Esophagus muscularis mucosa (tissue), 4 donors: ENCODE measurements at regions not wholly inside any gene's neighbourhood (a gene's known extent, or its start where the extent isn't known, plus 50 kb on each side); places are given as distances from the start of the nearest gene placed in this dataset.

ENCODE experiments used
- DNase-seq: peaks from one replicate; pipeline ENCODE4 v3.0.0-alpha.2; 2017; ENCODE audit errors: extremely low spot score
- H3K27ac ChIP-seq, 4 donors: fragments of 200-600 bp; sonication (generic); replicated peaks in 1 of 4; 1 replicate in 3 of 4; 2 replicates in 1 of 4; pipeline ENCODE4 v1.5.1; 2016 to 2019; ENCODE audit warnings: mild to moderate bottlenecking in 1 of 4
- H3K27me3 ChIP-seq, 4 donors: fragments of 200-600 bp; sonication (generic); one replicate each; pipeline versions ENCODE4 v1.5.1 to v1.6.0; 2016 to 2019
- H3K36me3 ChIP-seq, 4 donors: fragments of 200-600 bp; sonication (generic); one replicate each; pipeline ENCODE4 v1.5.1; 2016 to 2019
- H3K4me1 ChIP-seq, 4 donors: fragments of 200-600 bp; sonication (generic); one replicate each; pipeline ENCODE4 v1.5.1; 2016 to 2019
- H3K4me3 ChIP-seq, 4 donors: fragments of 200-600 bp; sonication (generic); 1 replicate in 2 of 4; 2 replicates in 2 of 4; pipeline ENCODE4 v1.5.1; 2016 to 2019; ENCODE audit warnings: mild to moderate bottlenecking in 4 of 4, moderate library complexity in 1 of 4
- H3K9me3 ChIP-seq, 4 donors: fragments of 200-600 bp; sonication (generic); 1 replicate in 3 of 4; 2 replicates in 1 of 4; pipeline ENCODE4 v1.5.1; 2016 to 2019
- EP300 ChIP-seq: sonication (generic); formaldehyde crosslinking; IDR thresholded peaks from one replicate; pipeline ENCODE4 v1.6.1; 2017; ENCODE audit warnings: antibody characterized with exemption
- WGBS: methylation state at CpG from one replicate; pipeline ENCODE4 v1.1.5; 2018; 5-methylcytosine and 5-hydroxymethylcytosine counted together
- intact Hi-C: fragments of 100-400 bp; cut with DNase I; formaldehyde crosslinking; loops from one replicate; pipeline ENCODE4 v1.15.1; 2023
- TF ChIP-seq, protein P1 (sequence below), 3 experiments: fragments of 200-600 bp in 2 of 3; fragments of 450-650 bp in 1 of 3; sonication (generic) in 2 of 3; IDR thresholded peaks; one replicate each; pipeline ENCODE4 v1.5.1; 2017 to 2019; ENCODE audit warnings: antibody characterized with exemption in 3 of 3, mild to moderate bottlenecking in 2 of 3, moderate library complexity in 1 of 3

DNA sequence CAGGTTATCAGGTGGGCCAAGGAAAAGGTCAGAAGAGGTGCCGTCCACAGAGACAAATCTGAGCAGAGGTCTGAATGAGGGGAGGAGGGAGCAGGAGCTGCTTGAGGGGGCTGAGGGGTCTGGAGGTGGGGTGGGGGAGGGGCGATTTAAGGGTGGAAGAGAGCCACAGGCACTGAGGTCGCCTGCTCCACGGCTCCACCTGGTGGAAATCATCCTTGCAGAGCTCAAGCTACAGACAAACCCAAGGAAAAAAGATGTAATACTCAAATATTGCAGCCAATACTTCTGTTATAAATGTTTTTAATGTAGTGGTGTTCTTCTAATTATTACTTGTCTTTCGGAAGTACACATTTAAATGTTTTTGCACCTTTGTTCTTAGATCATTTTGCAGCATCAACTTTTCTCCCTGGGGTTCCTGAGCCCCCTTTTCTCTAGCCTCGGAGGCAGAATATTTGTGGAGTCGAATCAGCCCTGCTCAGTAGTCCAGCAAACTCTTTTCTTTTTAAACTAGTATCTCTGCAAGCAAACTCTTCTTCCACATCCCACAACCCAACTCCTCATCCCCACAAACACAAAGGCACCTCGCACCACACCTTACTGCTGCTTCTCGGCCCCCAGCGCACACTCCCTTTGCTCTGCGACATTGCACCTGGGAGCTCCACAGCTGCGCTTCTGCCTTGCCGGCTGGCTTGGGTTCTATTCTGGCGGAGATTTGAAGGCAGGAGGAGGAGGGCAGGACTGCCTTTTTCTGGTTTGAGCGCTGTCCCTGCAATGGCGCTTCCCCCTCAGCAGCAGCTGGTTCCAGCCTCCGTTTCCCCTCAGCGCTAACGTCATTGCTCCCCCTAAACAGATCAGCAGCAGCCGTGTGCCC lies 51.0 kb upstream of the TFAP2A start:
- no peaks in the 10 kb centered on the region for H3K36me3 ChIP-seq
- peaks cover 0 to 31% (median 0%) of the 10 kb centered on the region in 4 donors for H3K27me3 ChIP-seq
- H3K27ac ChIP-seq: no peak overlapping the region
- intact Hi-C loops: no loop called here
- H3K9me3 ChIP-seq: no peaks in the 10 kb centered on the region
- TF ChIP-seq, protein P1, sequence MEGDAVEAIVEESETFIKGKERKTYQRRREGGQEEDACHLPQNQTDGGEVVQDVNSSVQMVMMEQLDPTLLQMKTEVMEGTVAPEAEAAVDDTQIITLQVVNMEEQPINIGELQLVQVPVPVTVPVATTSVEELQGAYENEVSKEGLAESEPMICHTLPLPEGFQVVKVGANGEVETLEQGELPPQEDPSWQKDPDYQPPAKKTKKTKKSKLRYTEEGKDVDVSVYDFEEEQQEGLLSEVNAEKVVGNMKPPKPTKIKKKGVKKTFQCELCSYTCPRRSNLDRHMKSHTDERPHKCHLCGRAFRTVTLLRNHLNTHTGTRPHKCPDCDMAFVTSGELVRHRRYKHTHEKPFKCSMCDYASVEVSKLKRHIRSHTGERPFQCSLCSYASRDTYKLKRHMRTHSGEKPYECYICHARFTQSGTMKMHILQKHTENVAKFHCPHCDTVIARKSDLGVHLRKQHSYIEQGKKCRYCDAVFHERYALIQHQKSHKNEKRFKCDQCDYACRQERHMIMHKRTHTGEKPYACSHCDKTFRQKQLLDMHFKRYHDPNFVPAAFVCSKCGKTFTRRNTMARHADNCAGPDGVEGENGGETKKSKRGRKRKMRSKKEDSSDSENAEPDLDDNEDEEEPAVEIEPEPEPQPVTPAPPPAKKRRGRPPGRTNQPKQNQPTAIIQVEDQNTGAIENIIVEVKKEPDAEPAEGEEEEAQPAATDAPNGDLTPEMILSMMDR (IDR thresholded peaks at IDR 0.05): peak in 1 of 3 experiments; percentile 27
- TF ChIP-seq EP300: no peak
- H3K4me1 ChIP-seq: no peaks in the 10 kb centered on the region
- WGBS: 55% methylated on average over 20 of the region's 20 CpGs
- no peak for DNase-seq
- H3K4me3 ChIP-seq: no peak overlapping the region
